Fibroblast of lung (primary cell): ENCODE measurements at regions not wholly inside any gene's neighbourhood (a gene's known extent, or its start where the extent isn't known, plus 50 kb on each side); places are given as distances from the start of the nearest gene placed in this dataset.

Experiments used
- DNase-seq, 2 donors: peaks; one replicate each; pipeline versions ENCODE4 v3.0.0 to v3.0.0-alpha.2; 2010; ENCODE audit warnings: low read depth in 2 of 2
- H2AFZ ChIP-seq: 2 replicates; pipeline ENCODE4 v1.5.1; 2012; ENCODE audit warnings: low read length, control low read depth, inconsistent platforms
- H3K27ac ChIP-seq: 2 replicates; pipeline ENCODE4 v1.5.1; 2011; ENCODE audit warnings: low read length, control low read depth; ENCODE audit not compliant: insufficient read depth
- H3K27me3 ChIP-seq: 2 replicates; pipeline ENCODE4 v1.5.1; 2011; ENCODE audit warnings: mild to moderate bottlenecking, low read length; ENCODE audit not compliant: control insufficient read depth, insufficient read depth
- H3K36me3 ChIP-seq: 2 replicates; pipeline ENCODE4 v1.5.1; 2011; ENCODE audit warnings: low read length; ENCODE audit not compliant: control insufficient read depth, insufficient read depth
- H3K4me1 ChIP-seq: 2 replicates; pipeline ENCODE4 v1.5.1; 2011; ENCODE audit warnings: low read length; ENCODE audit not compliant: control insufficient read depth, insufficient read depth; ENCODE audit errors: extremely low read depth
- H3K4me2 ChIP-seq: 2 replicates; pipeline ENCODE4 v1.5.1; 2011; ENCODE audit warnings: low read length, control low read depth; ENCODE audit not compliant: insufficient read depth; ENCODE audit errors: extremely low read depth
- H3K4me3 ChIP-seq, 4 experiments: fragments of 200-600 bp in 1 of 4; sonication (generic) in 1 of 4; replicated peaks in 1 of 4; 2 replicates each; pipeline ENCODE4 v1.5.1; 2011 to 2016; ENCODE audit warnings: low read length in 4 of 4, low read depth in 3 of 4, mild to moderate bottlenecking in 3 of 4, control low read depth in 2 of 4, inconsistent platforms in 1 of 4, mixed read lengths in 1 of 4; ENCODE audit not compliant: insufficient read depth in 1 of 4; ENCODE audit errors: control extremely low read depth in 1 of 4
- H3K79me2 ChIP-seq: 2 replicates; pipeline ENCODE4 v1.5.1; 2012; ENCODE audit warnings: mild to moderate bottlenecking, low read length, inconsistent platforms; ENCODE audit not compliant: control insufficient read depth, insufficient read depth
- H3K9ac ChIP-seq: 2 replicates; pipeline ENCODE4 v1.5.1; 2011; ENCODE audit warnings: mild to moderate bottlenecking, low read length, control low read depth; ENCODE audit not compliant: insufficient read depth
- H3K9me3 ChIP-seq: 2 replicates; pipeline ENCODE4 v1.5.1; 2012; ENCODE audit warnings: low read depth, low read length; ENCODE audit not compliant: control insufficient read depth, insufficient read depth
- H4K20me1 ChIP-seq: 2 replicates; pipeline ENCODE4 v1.5.1; 2011; ENCODE audit warnings: low read length; ENCODE audit not compliant: control insufficient read depth, insufficient read depth; ENCODE audit errors: extremely low read depth
- EZH2 ChIP-seq: IDR thresholded peaks from 2 replicates; pipeline ENCODE4 v1.5.1; 2012; ENCODE audit warnings: low read length, control low read depth, mild to moderate bottlenecking; ENCODE audit errors: missing control alignments
- TF ChIP-seq, protein P1 (sequence below), 2 donors: IDR thresholded peaks in 1 of 2; conservative IDR thresholded peaks in 1 of 2; 1 replicate in 1 of 2; 2 replicates in 1 of 2; pipeline ENCODE4 v1.5.1; 2011 to 2012; ENCODE audit warnings: low read length in 2 of 2, control low read depth in 1 of 2, inconsistent platforms in 1 of 2, low read depth in 1 of 2, mild to moderate bottlenecking in 1 of 2

GRCh38 chr9:30522061-30522460 is 1862.4 kb upstream of the ACO1 start:
- Histone ChIP-seq H3K27me3 (no peaks in the 10 kb centered on the region), H3K36me3 (no peaks in the 10 kb centered on the region), H3K4me3 (no peak overlapping the region), H3K79me2 (no peaks in the 10 kb centered on the region), H2AFZ (no peak overlapping the region), H3K9me3 (no peaks in the 10 kb centered on the region), H4K20me1 (no peaks in the 10 kb centered on the region), H3K9ac (no peak overlapping the region), H3K27ac (no peak overlapping the region), H3K4me1 (no peaks in the 10 kb centered on the region), H3K4me2 (no peak overlapping the region)
- no peak for DNase-seq
- TF ChIP-seq, protein P1, sequence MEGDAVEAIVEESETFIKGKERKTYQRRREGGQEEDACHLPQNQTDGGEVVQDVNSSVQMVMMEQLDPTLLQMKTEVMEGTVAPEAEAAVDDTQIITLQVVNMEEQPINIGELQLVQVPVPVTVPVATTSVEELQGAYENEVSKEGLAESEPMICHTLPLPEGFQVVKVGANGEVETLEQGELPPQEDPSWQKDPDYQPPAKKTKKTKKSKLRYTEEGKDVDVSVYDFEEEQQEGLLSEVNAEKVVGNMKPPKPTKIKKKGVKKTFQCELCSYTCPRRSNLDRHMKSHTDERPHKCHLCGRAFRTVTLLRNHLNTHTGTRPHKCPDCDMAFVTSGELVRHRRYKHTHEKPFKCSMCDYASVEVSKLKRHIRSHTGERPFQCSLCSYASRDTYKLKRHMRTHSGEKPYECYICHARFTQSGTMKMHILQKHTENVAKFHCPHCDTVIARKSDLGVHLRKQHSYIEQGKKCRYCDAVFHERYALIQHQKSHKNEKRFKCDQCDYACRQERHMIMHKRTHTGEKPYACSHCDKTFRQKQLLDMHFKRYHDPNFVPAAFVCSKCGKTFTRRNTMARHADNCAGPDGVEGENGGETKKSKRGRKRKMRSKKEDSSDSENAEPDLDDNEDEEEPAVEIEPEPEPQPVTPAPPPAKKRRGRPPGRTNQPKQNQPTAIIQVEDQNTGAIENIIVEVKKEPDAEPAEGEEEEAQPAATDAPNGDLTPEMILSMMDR (conservative IDR thresholded peaks at IDR 0.05 in 1 of 2, IDR thresholded peaks at IDR 0.05 in 1 of 2; ENCODE audit: low read depth in 1 of 2, low read length in 2 of 2) = no peak
- TF ChIP-seq EZH2 = no peak

GRCh38 chr9:30522486-30522885 is 1862.0 kb upstream of the ACO1 start:
- no peak overlapping the region for H3K27ac ChIP-seq
- H3K79me2 ChIP-seq = no peaks in the 10 kb centered on the region
- no peak for DNase-seq
- H3K4me1 ChIP-seq = no peaks in the 10 kb centered on the region
- H3K4me2 ChIP-seq = no peak overlapping the region
- H3K9me3 ChIP-seq = no peaks in the 10 kb centered on the region
- H3K36me3 ChIP-seq = no peaks in the 10 kb centered on the region
- no peaks in the 10 kb centered on the region for H3K27me3 ChIP-seq
- H4K20me1 ChIP-seq = no peaks in the 10 kb centered on the region
- no peak for TF ChIP-seq EZH2
- TF ChIP-seq, protein P1 (conservative IDR thresholded peaks at IDR 0.05 in 1 of 2, IDR thresholded peaks at IDR 0.05 in 1 of 2; ENCODE audit: low read depth in 1 of 2, low read length in 2 of 2) = no peak
- H2AFZ ChIP-seq = no peak overlapping the region
- H3K9ac ChIP-seq = no peak overlapping the region
- no peak overlapping the region for H3K4me3 ChIP-seq

- Histone ChIP-seq H3K4me3 (no peak overlapping the region), H3K9ac (no peak overlapping the region), H4K20me1 (no peaks in the 10 kb centered on the region), H2AFZ (no peak overlapping the region), H3K79me2 (no peaks in the 10 kb centered on the region), H3K4me2 (no peak overlapping the region), H3K27me3 (no peaks in the 10 kb centered on the region), H3K4me1 (no peaks in the 10 kb centered on the region), H3K27ac (no peak overlapping the region), H3K9me3 (no peaks in the 10 kb centered on the region), H3K36me3 (no peaks in the 10 kb centered on the region)
- TF ChIP-seq EZH2 = no peak
- TF ChIP-seq, protein P1 (conservative IDR thresholded peaks at IDR 0.05 in 1 of 2, IDR thresholded peaks at IDR 0.05 in 1 of 2; ENCODE audit: low read depth in 1 of 2, low read length in 2 of 2) = no peak
- DNase-seq = no peak
Observed at GRCh38 chr9:30524311-30524710, 1860.1 kb upstream of the ACO1 start.
